H1 (cell line): ENCODE measurements at regions not wholly inside any gene's neighbourhood (a gene's known extent, or its start where the extent isn't known, plus 50 kb on each side); places are given as distances from the start of the nearest gene placed in this dataset.

Experiments used
- CTCF ChIA-PET: fragments of 300-600 bp; sonication (Branson Sonifier 250); formaldehyde crosslinking; loops from one replicate; lab custom pipeline; 2021; ENCODE audit not compliant: partially characterized antibody; lab: Charles Lee
- POLR2A ChIA-PET: fragments of 300-600 bp; sonication (Branson Sonifier 250); formaldehyde crosslinking; loops from one replicate; lab custom pipeline; 2021; ENCODE audit warnings: inconsistent platforms; ENCODE audit not compliant: partially characterized antibody; lab: Charles Lee
- DNase-seq, 2 experiments: peaks; one replicate each; pipeline versions ENCODE4 v3.0.0 to v3.0.0-alpha.2; 2010 to 2022; ENCODE audit warnings: low spot score in 2 of 2, low read depth in 1 of 2, mixed read lengths in 1 of 2
- FAIRE-seq: peaks from 2 replicates; lab custom pipeline; 2011; peaks lifted over from hg19 to GRCh38; lab: Jason Lieb, UNC
- H2AFZ ChIP-seq: 2 replicates; pipeline ENCODE4 v1.8.1; 2012; ENCODE audit warnings: low read length, inconsistent platforms
- H2AK5ac ChIP-seq: 2 replicates; pipeline ENCODE4 v1.6.1; 2013; ENCODE audit warnings: low read depth, low read length
- H2BK120ac ChIP-seq: replicated peaks from 2 replicates; pipeline ENCODE3; 2013; ENCODE audit warnings: low read depth, low read length, inconsistent platforms
- H2BK12ac ChIP-seq: 2 replicates; pipeline ENCODE4 v1.6.1; 2013; ENCODE audit warnings: low read depth, low read length
- H2BK15ac ChIP-seq: 2 replicates; pipeline ENCODE4 v1.6.1; 2013; ENCODE audit warnings: low read length
- H2BK20ac ChIP-seq: 2 replicates; pipeline ENCODE4 v1.6.1; 2013; ENCODE audit warnings: low read length
- H2BK5ac ChIP-seq: 2 replicates; pipeline ENCODE4 v1.6.1; 2013; ENCODE audit warnings: low read depth, low read length
- H3K14ac ChIP-seq: 2 replicates; pipeline ENCODE4 v1.6.1; 2013; ENCODE audit warnings: inconsistent platforms; ENCODE audit not compliant: insufficient read length
- H3K18ac ChIP-seq: 2 replicates; pipeline ENCODE4 v1.6.1; 2013; ENCODE audit warnings: low read length; ENCODE audit errors: extremely low read depth
- H3K23ac ChIP-seq: 2 replicates; pipeline ENCODE4 v1.6.1; 2013; ENCODE audit warnings: inconsistent platforms; ENCODE audit not compliant: insufficient read length
- H3K23me2 ChIP-seq: 2 replicates; pipeline ENCODE4 v1.6.1; 2013; ENCODE audit warnings: low read depth, low read length
- H3K27ac ChIP-seq: 2 replicates; pipeline ENCODE4 v1.6.1; 2011; ENCODE audit warnings: low read depth, low read length, inconsistent platforms
- H3K27me3 ChIP-seq, 4 experiments: replicated peaks in 1 of 4; 1 replicate in 1 of 4; 2 replicates in 3 of 4; pipeline versions ENCODE4 v1.6.1 to v1.8.1; 2011 to 2013; ENCODE audit warnings: low read length in 3 of 4, mild to moderate bottlenecking in 3 of 4, inconsistent platforms in 2 of 4, mixed read lengths in 2 of 4, moderate library complexity in 1 of 4; ENCODE audit not compliant: control insufficient read depth in 3 of 4, insufficient read depth in 3 of 4; ENCODE audit errors: extremely low read depth in 1 of 4
- H3K36me3 ChIP-seq, 4 experiments: 2 replicates each; pipeline versions ENCODE4 v1.6.1 to v1.8.1; 2011 to 2013; ENCODE audit warnings: mild to moderate bottlenecking in 4 of 4, low read length in 3 of 4, moderate library complexity in 2 of 4, control low read depth in 1 of 4, inconsistent platforms in 1 of 4; ENCODE audit not compliant: insufficient read depth in 4 of 4, control insufficient read depth in 2 of 4
- H3K4ac ChIP-seq: replicated peaks from 2 replicates; pipeline ENCODE3; 2013; ENCODE audit warnings: low read length, low read depth, mixed read lengths, inconsistent platforms; ENCODE audit not compliant: insufficient read length
- H3K4me1 ChIP-seq, 4 experiments: replicated peaks in 1 of 4; 1 replicate in 1 of 4; 2 replicates in 3 of 4; pipeline versions ENCODE4 v1.6.1 to v1.8.1; 2011 to 2013; ENCODE audit warnings: low read length in 3 of 4, inconsistent platforms in 2 of 4, mixed read lengths in 1 of 4; ENCODE audit not compliant: insufficient read depth in 4 of 4, control insufficient read depth in 3 of 4
- H3K4me2 ChIP-seq, 2 experiments: 2 replicates each; pipeline versions ENCODE4 v1.6.1 to v1.8.1; 2011 to 2013; ENCODE audit warnings: low read depth in 2 of 2, low read length in 2 of 2, control low read depth in 1 of 2, inconsistent platforms in 1 of 2, mild to moderate bottlenecking in 1 of 2; ENCODE audit not compliant: insufficient read depth in 1 of 2
- H3K4me3 ChIP-seq, 4 experiments: fragments of 200-600, 300-600 bp in 1 of 4; sonication (generic), shearing (Covaris generic), sonication (Bioruptor Twin) in 1 of 4; 2 replicates each; pipeline versions ENCODE4 v1.5.1 to v1.8.1; 2011 to 2016; ENCODE audit warnings: low read length in 4 of 4, low read depth in 3 of 4, control low read depth in 2 of 4, inconsistent platforms in 2 of 4, mild to moderate bottlenecking in 2 of 4, mixed read lengths in 1 of 4, moderate library complexity in 1 of 4; ENCODE audit not compliant: insufficient read depth in 2 of 4; ENCODE audit errors: extremely low read depth in 1 of 4
- H3K56ac ChIP-seq: replicated peaks from 2 replicates; pipeline ENCODE3; 2013; ENCODE audit warnings: low read depth, mild to moderate bottlenecking, mixed read lengths, low read length, inconsistent platforms; ENCODE audit not compliant: insufficient read length
- H3K79me1 ChIP-seq: 2 replicates; pipeline ENCODE4 v1.6.1; 2013; ENCODE audit warnings: low read depth, low read length, control low read depth
- H3K79me2 ChIP-seq, 2 experiments: 2 replicates each; pipeline versions ENCODE4 v1.6.1 to v1.8.1; 2012 to 2013; ENCODE audit warnings: low read length in 2 of 2, mild to moderate bottlenecking in 2 of 2, inconsistent platforms in 1 of 2; ENCODE audit not compliant: insufficient read depth in 2 of 2, control insufficient read depth in 1 of 2
- H3K9ac ChIP-seq, 4 experiments: replicated peaks in 1 of 4; 1 replicate in 1 of 4; 2 replicates in 3 of 4; pipeline versions ENCODE4 v1.6.1 to v1.8.1; 2011 to 2013; ENCODE audit warnings: low read depth in 3 of 4, low read length in 3 of 4, control low read depth in 2 of 4, mild to moderate bottlenecking in 2 of 4, moderate library complexity in 2 of 4, inconsistent platforms in 1 of 4; ENCODE audit errors: extremely low read depth in 1 of 4
- H3K9me3 ChIP-seq, 2 experiments: 2 replicates each; pipeline versions ENCODE4 v1.6.1 to v1.8.1; 2012 to 2013; ENCODE audit warnings: mild to moderate bottlenecking in 2 of 2, moderate library complexity in 2 of 2, control low read depth in 1 of 2, inconsistent platforms in 1 of 2, low read depth in 1 of 2, low read length in 1 of 2, mixed read lengths in 1 of 2; ENCODE audit not compliant: insufficient read depth in 2 of 2
- H4K20me1 ChIP-seq, 2 experiments: replicated peaks in 1 of 2; 2 replicates each; pipeline versions ENCODE3 to v1.8.1; 2011 to 2013; ENCODE audit warnings: inconsistent platforms in 2 of 2, low read length in 2 of 2, mild to moderate bottlenecking in 1 of 2; ENCODE audit not compliant: insufficient read depth in 2 of 2, control insufficient read depth in 1 of 2
- H4K5ac ChIP-seq: 2 replicates; pipeline ENCODE4 v1.6.1; 2013; ENCODE audit warnings: low read length, low read depth, mixed read lengths, inconsistent platforms; ENCODE audit not compliant: insufficient read length
- H4K8ac ChIP-seq: 2 replicates; pipeline ENCODE4 v1.8.0; 2013; ENCODE audit warnings: mild to moderate bottlenecking, moderate library complexity, low read length, inconsistent platforms; ENCODE audit not compliant: insufficient read depth; ENCODE audit errors: extremely low read depth
- H4K91ac ChIP-seq: replicated peaks from 2 replicates; pipeline ENCODE3; 2013; ENCODE audit warnings: low read length, mixed read lengths, inconsistent platforms; ENCODE audit not compliant: insufficient read length
- KDM4A ChIP-seq: IDR thresholded peaks from one replicate; pipeline ENCODE4 v1.7.1; 2012; ENCODE audit warnings: low read depth, mild to moderate bottlenecking, moderate library complexity, low read length, inconsistent platforms; ENCODE audit not compliant: severe bottlenecking
- WGBS, 2 experiments: shearing (Covaris generic) in 1 of 2; methylation state at CpG; one replicate each; pipeline versions ENCODE4 v1.1.6 to v1.1.7; 2013 to 2015; ENCODE audit warnings: low lambda C conversion rate in 2 of 2, mixed read lengths in 2 of 2, inconsistent platforms in 1 of 2, low coverage in 1 of 2, missing lambda C conversion rate in 1 of 2; ENCODE audit not compliant: insufficient replicate concordance in 2 of 2, insufficient coverage in 1 of 2, insufficient read length in 1 of 2; ENCODE audit errors: extremely low coverage in 1 of 2, missing lambda C conversion rate in 1 of 2; 5-methylcytosine and 5-hydroxymethylcytosine counted together

GRCh38 chrX:45955661-45956060 lies 589.6 kb downstream of the ZNF674 start:
- WGBS, 2 experiments, result 92% methylated on average over 1 of the region's 1 CpG; no CpG with 5 or more reads in 1 of the 2 experiments
- H2BK20ac ChIP-seq, result no peak overlapping the region
- no peak overlapping the region for H3K4me3 ChIP-seq
- no peak overlapping the region for H3K27ac ChIP-seq
- ChIA-PET CTCF (no interaction called here), POLR2A (no interaction called here)
- no peak overlapping the region for H4K8ac ChIP-seq
- no peak overlapping the region for H4K5ac ChIP-seq
- no peak overlapping the region for H2BK5ac ChIP-seq
- DNase-seq, result no peak
- H3K56ac ChIP-seq, result no peak overlapping the region
- no peak overlapping the region for H2AFZ ChIP-seq
- no peak overlapping the region for H4K91ac ChIP-seq
- H3K9me3 ChIP-seq, result no peaks in the 10 kb centered on the region
- no peaks in the 10 kb centered on the region for H3K79me2 ChIP-seq
- H2AK5ac ChIP-seq, result no peak overlapping the region
- H3K4me2 ChIP-seq, result no peak overlapping the region
- H2BK12ac ChIP-seq, result no peak overlapping the region
- no peak for TF ChIP-seq KDM4A
- H4K20me1 ChIP-seq, result no peaks in the 10 kb centered on the region
- H3K18ac ChIP-seq, result no peak overlapping the region
- H2BK15ac ChIP-seq, result no peak overlapping the region
- no peak for FAIRE-seq
- no peaks in the 10 kb centered on the region for H3K23me2 ChIP-seq
- no peak overlapping the region for H3K9ac ChIP-seq
- no peaks in the 10 kb centered on the region for H3K36me3 ChIP-seq
- H3K14ac ChIP-seq, result no peak overlapping the region
- no peaks in the 10 kb centered on the region for H3K27me3 ChIP-seq
- no peak overlapping the region for H3K23ac ChIP-seq
- no peak overlapping the region for H2BK120ac ChIP-seq
- H3K4ac ChIP-seq, result no peak overlapping the region
- no peaks in the 10 kb centered on the region for H3K79me1 ChIP-seq
- H3K4me1 ChIP-seq, result no peaks in the 10 kb centered on the region
